SK-N-MC (cell line): ENCODE measurements at regions not wholly inside any gene's neighbourhood (a gene's known extent, or its start where the extent isn't known, plus 50 kb on each side); places are given as distances from the start of the nearest gene placed in this dataset.
"Not testable (repeated sequence)": the region's sequence is repeated elsewhere in the genome, so short reads cannot be mapped to it uniquely, and the experiment has no call there.

Experiments
- EZH2 ChIP-seq: fragments of 200-600 bp; sonication (generic); IDR thresholded peaks from one replicate; pipeline ENCODE4 v1.6.1; 2017; ENCODE audit warnings: antibody characterized with exemption
- POLR2AphosphoS5 ChIP-seq: IDR thresholded peaks from 2 replicates; pipeline ENCODE4 v1.6.1; 2012; ENCODE audit warnings: mild to moderate bottlenecking, low read depth, low read length, borderline replicate concordance

- TF ChIP-seq EZH2, POLR2AphosphoS5: not testable (repeated sequence)
These were observed 179.7 kb downstream of the IRF8 start for GRCh38 chr16:86078711-86079110.
